Endothelial cell of umbilical vein (primary cell): ENCODE measurements at regions not wholly inside any gene's neighbourhood (a gene's known extent, or its start where the extent isn't known, plus 50 kb on each side); places are given as distances from the start of the nearest gene placed in this dataset.

Experiments used
- BruUV-seq: library from RNA; stranded (reverse); fragments of 400-500 nt; replicated peaks from 2 replicates; lab custom pipeline; 2021; lab: Mats Ljungman, UMichigan
- CTCF ChIA-PET: fragments of 300-600, 350-600 bp; sonication (Branson Sonifier 250); formaldehyde crosslinking; loops from one replicate; lab custom pipeline; 2021; ENCODE audit warnings: antibody characterized with exemption, inconsistent platforms; lab: Charles Lee
- POLR2A ChIA-PET: fragments of 300-600, 350-600 bp; sonication (Branson Sonifier 250); formaldehyde crosslinking; loops from one replicate; lab custom pipeline; 2021; ENCODE audit warnings: antibody characterized with exemption, inconsistent platforms; lab: Charles Lee
- DNase-seq: peaks from one replicate; pipeline ENCODE4 v3.0.0-alpha.2; 2011; ENCODE audit warnings: low read depth, low spot score
- FAIRE-seq: peaks from 2 replicates; lab custom pipeline; 2011; peaks lifted over from hg19 to GRCh38; lab: Jason Lieb, UNC
- H2AFZ ChIP-seq: 2 replicates; pipeline ENCODE4 v1.6.0; 2012; ENCODE audit warnings: low read depth, low read length, control low read depth, inconsistent platforms
- H3K27ac ChIP-seq: 2 replicates; pipeline ENCODE4 v1.5.1; 2011; ENCODE audit warnings: low read depth, mild to moderate bottlenecking, control low read depth, low read length, moderate library complexity; ENCODE audit not compliant: insufficient read depth
- H3K27me3 ChIP-seq, 2 experiments: 2 replicates each; pipeline versions ENCODE4 v1.6.0 to v1.6.1; 2011; ENCODE audit warnings: low read length in 2 of 2, mixed read lengths in 1 of 2; ENCODE audit not compliant: control insufficient read depth in 2 of 2, insufficient read depth in 2 of 2
- H3K36me3 ChIP-seq, 2 experiments: 2 replicates in 1 of 2; 3 replicates in 1 of 2; pipeline ENCODE4 v1.5.1; 2011; ENCODE audit warnings: low read length in 2 of 2, mild to moderate bottlenecking in 1 of 2, moderate library complexity in 1 of 2; ENCODE audit not compliant: control insufficient read depth in 2 of 2, insufficient read depth in 2 of 2; ENCODE audit errors: extremely low read depth in 1 of 2
- H3K4me1 ChIP-seq: 3 replicates; pipeline ENCODE4 v1.5.1; 2011; ENCODE audit warnings: mild to moderate bottlenecking, low read length; ENCODE audit not compliant: control insufficient read depth, insufficient read depth; ENCODE audit errors: extremely low read depth
- H3K4me2 ChIP-seq: 2 replicates; pipeline ENCODE4 v1.6.1; 2011; ENCODE audit warnings: low read length, control low read depth, mixed read lengths; ENCODE audit not compliant: insufficient read depth
- H3K4me3 ChIP-seq, 3 experiments: fragments of 200-600 bp in 1 of 3; sonication (generic), shearing (Covaris generic) in 1 of 3; replicated peaks in 1 of 3; 2 replicates each; pipeline ENCODE4 v1.5.1; 2011 to 2016; ENCODE audit warnings: control low read depth in 3 of 3, low read length in 3 of 3, mild to moderate bottlenecking in 2 of 3, inconsistent platforms in 1 of 3, low read depth in 1 of 3, moderate library complexity in 1 of 3; ENCODE audit not compliant: insufficient read depth in 1 of 3
- H3K79me2 ChIP-seq: 2 replicates; pipeline ENCODE4 v1.6.0; 2012; ENCODE audit warnings: low read length, inconsistent platforms; ENCODE audit not compliant: control insufficient read depth, insufficient read depth
- H3K9ac ChIP-seq: replicated peaks from 2 replicates; pipeline ENCODE3; 2011; ENCODE audit warnings: low read length, control low read depth; ENCODE audit not compliant: insufficient read depth; ENCODE audit errors: extremely low read depth
- H3K9me1 ChIP-seq: replicated peaks from 3 replicates; pipeline ENCODE4 v1.6.0; 2011; ENCODE audit warnings: mild to moderate bottlenecking, low read length; ENCODE audit not compliant: control insufficient read depth, insufficient read depth; ENCODE audit errors: extremely low read depth
- H3K9me3 ChIP-seq: replicated peaks from 2 replicates; pipeline ENCODE4 v1.5.1; 2012; ENCODE audit warnings: low read length, inconsistent platforms; ENCODE audit not compliant: control insufficient read depth, insufficient read depth
- H4K20me1 ChIP-seq: replicated peaks from 2 replicates; pipeline ENCODE3; 2011; ENCODE audit warnings: mild to moderate bottlenecking, low read length; ENCODE audit not compliant: control insufficient read depth, insufficient read depth; ENCODE audit errors: extremely low read depth
- CTCF ChIP-seq, 2 donors: IDR thresholded peaks; 1 replicate in 1 of 2; 2 replicates in 1 of 2; pipeline ENCODE4 v1.5.1; 2011; ENCODE audit warnings: low read length in 2 of 2, mild to moderate bottlenecking in 2 of 2, moderate library complexity in 2 of 2, control low read depth in 1 of 2, inconsistent platforms in 1 of 2, low read depth in 1 of 2; ENCODE audit not compliant: insufficient read depth in 1 of 2; ENCODE audit errors: extremely low read depth in 1 of 2
- EZH2 ChIP-seq: IDR thresholded peaks from 2 replicates; pipeline ENCODE4 v1.6.1; 2012; ENCODE audit warnings: borderline replicate concordance, low read depth, mild to moderate bottlenecking, moderate library complexity, low read length, inconsistent platforms; ENCODE audit not compliant: severe bottlenecking
- FOS ChIP-seq: IDR thresholded peaks from 2 replicates; pipeline ENCODE4 v1.6.1; 2011; ENCODE audit warnings: mild to moderate bottlenecking, low read length, moderate library complexity, borderline replicate concordance; ENCODE audit not compliant: insufficient read depth
- GATA2 ChIP-seq: IDR thresholded peaks from 2 replicates; pipeline ENCODE4 v1.7.0; 2011; ENCODE audit warnings: low read depth, mild to moderate bottlenecking, moderate library complexity, mixed read lengths, low read length; ENCODE audit not compliant: insufficient read length, insufficient read depth
- JUN ChIP-seq: IDR thresholded peaks from 2 replicates; pipeline ENCODE4 v1.6.1; 2011; ENCODE audit warnings: borderline replicate concordance, low read depth; ENCODE audit not compliant: insufficient read length, insufficient read depth
- MAX ChIP-seq: IDR thresholded peaks from 2 replicates; pipeline ENCODE4 v1.6.1; 2011; ENCODE audit not compliant: insufficient read depth, insufficient read length
- MYC ChIP-seq: IDR thresholded peaks from one replicate; pipeline ENCODE4 v1.6.1; 2011; ENCODE audit warnings: mild to moderate bottlenecking, low read depth, low read length
- POLR2A ChIP-seq: IDR thresholded peaks from 2 replicates; pipeline ENCODE4 v1.6.1; 2012; ENCODE audit warnings: low read depth, mild to moderate bottlenecking, control low read depth, low read length
- POLR2AphosphoS5 ChIP-seq: IDR thresholded peaks from 2 replicates; pipeline ENCODE4 v1.6.1; 2012; ENCODE audit warnings: low read depth, mild to moderate bottlenecking, control low read depth, low read length, moderate library complexity; ENCODE audit not compliant: insufficient read depth
- dilution Hi-C: fragments of 300-500 bp; cut with MboI; formaldehyde crosslinking; loops from one replicate; pipeline ENCODE4 v1.15.0; 2019; ENCODE audit warnings: low sequenced_read_pairs; ENCODE audit not compliant: extremely low pct_ligation_motif_present
- intact Hi-C: fragments of 100-400 bp; cut with micrococcal nuclease; formaldehyde crosslinking; loops from one replicate; pipeline ENCODE4 v1.10.0; 2022

GRCh38 chr11:70487756-70488155 lies 89.4 kb downstream of the CTTN start:
- Histone ChIP-seq H3K36me3 (no peaks in the 10 kb centered on the region), H2AFZ (no peak overlapping the region), H4K20me1 (no peaks in the 10 kb centered on the region), H3K79me2 (no peaks in the 10 kb centered on the region), H3K27me3 (no peaks in the 10 kb centered on the region), H3K9me1 (no peaks in the 10 kb centered on the region), H3K9ac (no peak overlapping the region), H3K27ac (no peak overlapping the region), H3K4me1 (no peaks in the 10 kb centered on the region), H3K4me2 (no peak overlapping the region), H3K9me3 (no peaks in the 10 kb centered on the region), H3K4me3 (no peak overlapping the region)
- no TSS peak for BruUV-seq
- TF ChIP-seq MYC (no peak), POLR2AphosphoS5 (no peak), POLR2A (no peak), GATA2 (no peak), MAX (no peak), EZH2 (no peak), CTCF (IDR thresholded peaks at IDR 0.05; ENCODE audit: extremely low read depth in 1 of 2, insufficient read depth in 1 of 2, low read depth in 1 of 2, low read length in 2 of 2) (no peak), FOS (no peak), JUN (no peak)
- POLR2A ChIA-PET = no interaction called here
- DNase-seq (no peak), FAIRE-seq (no peak)
- intact Hi-C loops (no loop called here), dilution Hi-C loops (no loop called here)
- CTCF ChIA-PET = no interaction called here
